Glutamatergic neuron (in vitro differentiated cells): ENCODE measurements at regions not wholly inside any gene's neighbourhood (a gene's known extent, or its start where the extent isn't known, plus 50 kb on each side); places are given as distances from the start of the nearest gene placed in this dataset.

Source experiments
- DNase-seq: peaks from one replicate; pipeline ENCODE4 v3.0.0; 2022
- H3K27ac Mint-ChIP-seq: one replicate; pipeline ENCODE4 v1.8.0; 2020; ENCODE audit warnings: mild to moderate bottlenecking, mixed read lengths, inconsistent platforms; ENCODE audit not compliant: unreplicated experiment
- H3K27me3 Mint-ChIP-seq: one replicate; pipeline ENCODE4 v1.8.0; 2020; ENCODE audit warnings: mild to moderate bottlenecking, moderate library complexity, mixed read lengths, inconsistent platforms; ENCODE audit not compliant: unreplicated experiment
- H3K36me3 Mint-ChIP-seq: one replicate; pipeline ENCODE4 v1.8.0; 2020; ENCODE audit warnings: mild to moderate bottlenecking, mixed read lengths, inconsistent platforms; ENCODE audit not compliant: unreplicated experiment
- H3K4me1 Mint-ChIP-seq: one replicate; pipeline ENCODE4 v1.8.0; 2020; ENCODE audit warnings: mild to moderate bottlenecking, low read depth, mixed read lengths, inconsistent platforms; ENCODE audit not compliant: unreplicated experiment
- H3K4me3 Mint-ChIP-seq: one replicate; pipeline ENCODE4 v1.8.0; 2020; ENCODE audit warnings: mild to moderate bottlenecking, mixed read lengths, inconsistent platforms; ENCODE audit not compliant: unreplicated experiment
- H3K9me3 Mint-ChIP-seq: one replicate; pipeline ENCODE4 v1.8.0; 2020; ENCODE audit warnings: mild to moderate bottlenecking, moderate library complexity, mixed read lengths, inconsistent platforms; ENCODE audit not compliant: unreplicated experiment
- TF ChIP-seq, protein P1 (sequence below): fragments of 200-600 bp; sonication (generic); IDR thresholded peaks from one replicate; pipeline ENCODE4 v1.5.0; 2021; ENCODE audit not compliant: partially characterized antibody, unreplicated experiment

DNA sequence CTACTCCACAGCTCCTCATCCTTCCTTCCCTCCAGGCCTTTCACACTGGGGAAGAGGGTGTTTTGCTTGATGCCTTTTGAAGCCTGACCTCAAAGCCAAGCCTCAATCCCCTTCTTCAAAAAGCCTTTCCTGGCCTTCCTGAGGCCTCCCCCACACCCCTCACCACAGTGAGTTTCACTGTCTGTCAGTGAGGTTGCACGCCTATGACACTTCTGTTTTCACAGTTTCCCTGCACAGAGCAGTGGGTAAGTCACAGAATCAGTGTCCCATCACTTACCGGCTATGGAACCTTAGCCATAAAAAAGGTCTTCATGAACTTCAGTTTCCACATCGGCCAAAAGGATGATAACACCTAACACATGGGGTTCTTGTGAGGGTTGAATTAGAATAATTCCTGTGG lies 371.4 kb downstream of the UQCRFS1 start:
- no peaks in the 10 kb centered on the region for H3K27me3 Mint-ChIP-seq
- peaks cover 3% of the 10 kb centered on the region for H3K4me1 Mint-ChIP-seq
- H3K27ac Mint-ChIP-seq: no peak overlapping the region
- TF ChIP-seq, protein P1, sequence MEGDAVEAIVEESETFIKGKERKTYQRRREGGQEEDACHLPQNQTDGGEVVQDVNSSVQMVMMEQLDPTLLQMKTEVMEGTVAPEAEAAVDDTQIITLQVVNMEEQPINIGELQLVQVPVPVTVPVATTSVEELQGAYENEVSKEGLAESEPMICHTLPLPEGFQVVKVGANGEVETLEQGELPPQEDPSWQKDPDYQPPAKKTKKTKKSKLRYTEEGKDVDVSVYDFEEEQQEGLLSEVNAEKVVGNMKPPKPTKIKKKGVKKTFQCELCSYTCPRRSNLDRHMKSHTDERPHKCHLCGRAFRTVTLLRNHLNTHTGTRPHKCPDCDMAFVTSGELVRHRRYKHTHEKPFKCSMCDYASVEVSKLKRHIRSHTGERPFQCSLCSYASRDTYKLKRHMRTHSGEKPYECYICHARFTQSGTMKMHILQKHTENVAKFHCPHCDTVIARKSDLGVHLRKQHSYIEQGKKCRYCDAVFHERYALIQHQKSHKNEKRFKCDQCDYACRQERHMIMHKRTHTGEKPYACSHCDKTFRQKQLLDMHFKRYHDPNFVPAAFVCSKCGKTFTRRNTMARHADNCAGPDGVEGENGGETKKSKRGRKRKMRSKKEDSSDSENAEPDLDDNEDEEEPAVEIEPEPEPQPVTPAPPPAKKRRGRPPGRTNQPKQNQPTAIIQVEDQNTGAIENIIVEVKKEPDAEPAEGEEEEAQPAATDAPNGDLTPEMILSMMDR: no peak
- DNase-seq: no peak
- H3K4me3 Mint-ChIP-seq: no peak overlapping the region
- H3K36me3 Mint-ChIP-seq: no peaks in the 10 kb centered on the region
- H3K9me3 Mint-ChIP-seq: no peaks in the 10 kb centered on the region

- H3K27me3 Mint-ChIP-seq: no peaks in the 10 kb centered on the region
- no peak overlapping the region for H3K27ac Mint-ChIP-seq
- TF ChIP-seq, protein P1: no peak
- no peaks in the 10 kb centered on the region for H3K9me3 Mint-ChIP-seq
- H3K36me3 Mint-ChIP-seq: no peaks in the 10 kb centered on the region
- peaks cover 3% of the 10 kb centered on the region for H3K4me1 Mint-ChIP-seq
- no peak for DNase-seq
- H3K4me3 Mint-ChIP-seq: no peak overlapping the region
These were observed 372.1 kb downstream of the UQCRFS1 start for GRCh38 chr19:28840891-28841290.

- TF ChIP-seq, protein P1: no peak
- Mint-ChIP-seq H3K36me3 (no peaks in the 10 kb centered on the region), H3K9me3 (no peaks in the 10 kb centered on the region), H3K27ac (no peak overlapping the region), H3K4me1 (no peaks in the 10 kb centered on the region), H3K4me3 (no peak overlapping the region), H3K27me3 (no peaks in the 10 kb centered on the region)
- DNase-seq: no peak
These were observed 373.5 kb downstream of the UQCRFS1 start for GRCh38 chr19:28839455-28839854.

GRCh38 chr19:28838909-28839308 lies 374.0 kb downstream of the UQCRFS1 start:
- no peaks in the 10 kb centered on the region for H3K27me3 Mint-ChIP-seq
- H3K27ac Mint-ChIP-seq: no peak overlapping the region
- H3K9me3 Mint-ChIP-seq: no peaks in the 10 kb centered on the region
- DNase-seq: no peak
- no peak overlapping the region for H3K4me3 Mint-ChIP-seq
- no peaks in the 10 kb centered on the region for H3K4me1 Mint-ChIP-seq
- H3K36me3 Mint-ChIP-seq: no peaks in the 10 kb centered on the region
- TF ChIP-seq, protein P1: no peak

DNA sequence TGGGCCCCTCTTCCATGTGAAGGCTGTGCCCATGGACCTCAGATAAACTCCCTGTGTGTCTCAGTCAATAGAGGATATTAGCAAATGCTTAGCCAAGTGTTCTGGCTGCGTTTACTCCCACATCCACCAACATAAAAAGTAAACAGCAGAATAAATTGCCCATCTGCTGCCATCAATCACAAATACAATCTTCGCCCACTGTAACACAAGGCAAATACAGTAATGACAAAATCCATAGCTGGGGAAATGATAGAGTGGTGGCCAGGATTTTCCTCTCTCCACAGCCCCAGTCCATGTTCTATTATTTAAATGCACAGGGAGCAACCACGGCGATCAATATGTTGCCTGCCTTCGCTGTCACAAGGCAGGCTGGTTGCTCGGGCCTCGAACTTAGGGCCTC lies 376.5 kb downstream of the UQCRFS1 start:
- TF ChIP-seq, protein P1: no peak
- no peaks in the 10 kb centered on the region for H3K4me1 Mint-ChIP-seq
- H3K36me3 Mint-ChIP-seq: no peaks in the 10 kb centered on the region
- DNase-seq: no peak
- H3K27me3 Mint-ChIP-seq: no peaks in the 10 kb centered on the region
- H3K4me3 Mint-ChIP-seq: no peak overlapping the region
- H3K9me3 Mint-ChIP-seq: no peaks in the 10 kb centered on the region
- H3K27ac Mint-ChIP-seq: no peak overlapping the region
